ENCODE measurements at regions not wholly inside any gene's neighbourhood (a gene's known extent, or its start where the extent isn't known, plus 50 kb on each side); places are given as distances from the start of the nearest gene placed in this dataset.

DNA sequence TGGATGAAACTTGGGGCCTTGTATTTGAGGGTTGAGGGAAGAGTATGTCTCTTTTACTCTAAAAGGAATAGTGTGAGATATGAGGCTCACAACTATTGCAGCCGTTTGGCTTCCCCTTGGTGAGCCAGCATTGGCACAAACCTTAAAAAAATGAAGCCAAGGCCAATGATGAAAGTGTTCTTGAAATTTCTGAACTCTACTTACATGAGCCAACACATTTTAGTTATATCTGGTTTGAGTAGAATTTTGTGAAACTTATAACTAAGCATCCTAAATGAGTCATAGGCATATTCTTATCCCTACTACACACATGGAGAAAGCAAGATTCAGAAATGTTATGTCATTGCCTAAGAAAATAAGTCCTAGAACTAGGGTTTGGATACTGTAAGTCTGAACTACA lies 55.3 kb upstream of the ACSS3 start:
- DNase-seq (ENCODE audit: low spot score), result no peak

DNA sequence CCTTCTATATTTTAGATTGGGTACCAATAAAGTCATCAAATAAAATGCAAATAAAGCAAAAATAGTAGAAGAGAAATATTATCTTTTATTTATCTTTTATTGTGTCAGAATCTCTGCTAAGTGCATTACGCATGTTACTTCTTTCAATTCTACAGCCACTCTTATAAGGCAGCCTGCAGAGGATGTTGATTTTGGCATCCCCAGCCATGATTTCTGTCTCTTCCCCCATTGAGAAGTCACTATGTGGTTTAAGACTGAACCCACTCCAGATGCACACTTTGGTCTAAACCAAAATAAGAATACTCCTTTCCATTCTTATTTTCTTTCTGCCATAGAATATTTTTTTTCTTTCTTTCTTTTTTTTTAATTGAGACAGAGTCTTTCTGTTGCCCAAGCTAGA lies 56.0 kb upstream of the ACSS3 start:
- DNase-seq (ENCODE audit: low spot score), result no peak

DNA sequence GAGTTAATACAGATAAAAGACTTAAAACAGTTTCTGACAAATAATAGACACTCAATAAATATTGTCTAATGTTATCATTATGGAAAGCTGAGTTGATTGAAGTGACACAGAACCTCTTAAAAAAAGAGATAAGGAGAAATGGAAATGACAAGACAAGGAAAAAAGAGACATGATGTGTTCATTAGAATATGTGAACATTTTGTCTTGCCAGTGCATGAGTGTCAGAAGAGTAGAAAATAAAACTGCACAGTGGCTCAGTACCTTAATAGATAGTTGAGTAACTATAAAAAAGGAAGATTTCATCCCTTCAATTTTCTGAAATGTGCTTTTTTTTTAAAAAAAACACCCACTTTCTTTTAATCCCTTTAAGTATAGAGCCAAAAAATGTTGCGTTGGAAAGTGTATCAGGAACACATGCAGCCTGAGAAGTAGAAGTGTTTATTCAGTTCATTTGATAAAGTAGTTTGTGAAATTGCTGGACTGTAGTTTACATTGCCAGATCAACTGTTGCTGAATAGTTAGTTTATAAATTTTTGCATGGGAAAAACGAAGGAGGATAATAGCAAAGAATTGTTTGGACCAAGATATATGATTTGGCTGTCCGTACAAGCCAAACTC lies 56.6 kb upstream of the ACSS3 start:
- no peak for DNase-seq (ENCODE audit: low spot score)

DNA sequence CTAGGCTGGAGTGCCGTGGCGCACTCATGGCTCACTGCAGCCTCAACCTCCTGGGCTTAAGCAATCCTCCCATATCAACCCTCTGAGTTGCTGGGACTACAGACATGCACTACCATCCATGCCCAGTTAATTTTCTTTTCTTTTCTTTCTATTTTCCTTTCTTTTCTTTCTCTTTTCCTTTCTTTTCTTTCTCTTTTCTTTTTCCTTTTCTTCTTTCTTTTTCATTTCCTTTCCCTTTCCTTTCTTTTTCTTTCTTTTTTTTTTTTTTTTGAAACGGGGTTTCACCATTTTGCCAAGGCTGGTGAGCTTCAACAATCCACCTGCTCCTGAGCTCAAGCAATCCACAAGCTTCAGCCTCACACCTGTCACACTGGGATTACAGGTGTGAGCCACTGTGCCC lies 60.1 kb upstream of the ACSS3 start:
- DNase-seq (ENCODE audit: low spot score), result no peak

DNA sequence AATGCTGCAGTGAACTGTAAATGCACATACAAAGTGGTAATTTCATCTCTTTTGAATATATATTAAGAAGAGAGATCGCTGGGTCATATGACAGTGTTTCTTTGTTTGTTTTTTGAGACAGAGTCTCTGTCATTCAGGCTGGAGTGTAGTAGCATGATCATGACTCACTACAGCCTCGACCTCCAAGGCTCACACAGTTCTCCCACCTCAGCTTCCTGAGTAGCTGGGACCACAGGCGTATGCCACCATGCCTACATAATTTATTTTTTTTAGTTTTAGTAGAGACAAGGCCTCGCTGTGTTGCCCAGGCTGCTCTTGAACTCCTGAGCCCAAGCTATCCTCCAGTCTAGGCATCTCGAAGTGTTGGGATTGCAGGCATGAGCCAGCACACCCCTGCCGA lies 62.4 kb upstream of the ACSS3 start:
- no peak for DNase-seq (ENCODE audit: low spot score)

DNA sequence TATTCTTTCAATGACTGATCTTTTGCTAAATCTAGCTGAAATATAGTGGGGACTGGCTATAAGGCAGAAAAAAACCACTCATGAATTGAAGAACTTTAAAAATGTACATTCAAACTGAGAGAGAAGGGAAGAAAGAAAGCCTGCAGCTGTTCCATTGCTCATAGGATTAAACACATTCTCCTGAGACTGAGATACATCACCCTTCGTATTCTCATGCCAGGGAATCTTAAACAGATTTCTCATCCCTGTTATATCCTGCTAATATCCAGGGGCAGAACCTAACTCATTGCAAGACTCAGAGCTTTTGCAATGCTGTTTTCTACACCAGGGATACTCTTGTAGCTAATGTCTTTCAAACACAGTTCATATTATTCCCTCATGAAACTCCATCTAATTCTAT lies 67.2 kb upstream of the ACSS3 start:
- DNase-seq (ENCODE audit: low spot score), result no peak

DNA sequence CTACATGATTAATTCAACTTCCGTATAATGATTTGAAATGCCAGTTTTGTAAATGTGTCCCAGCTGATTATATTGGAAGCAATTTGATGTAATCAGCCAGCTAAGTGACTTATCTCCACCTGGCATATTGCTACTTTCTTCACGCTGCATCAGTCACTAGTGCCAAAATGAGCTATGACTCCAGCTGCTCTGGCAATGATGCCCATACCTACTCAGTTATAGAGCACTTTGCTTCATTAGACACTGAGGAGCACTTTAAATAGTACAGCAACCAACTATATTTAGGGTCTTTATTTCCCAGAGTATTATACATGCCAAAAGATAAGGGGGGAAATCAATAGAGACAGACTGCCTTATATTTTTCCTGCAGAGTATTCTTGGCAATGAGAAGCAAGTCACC lies 67.9 kb upstream of the LIN7A start:
- peak; percentile 15 for DNase-seq (ENCODE audit: low spot score)

DNA sequence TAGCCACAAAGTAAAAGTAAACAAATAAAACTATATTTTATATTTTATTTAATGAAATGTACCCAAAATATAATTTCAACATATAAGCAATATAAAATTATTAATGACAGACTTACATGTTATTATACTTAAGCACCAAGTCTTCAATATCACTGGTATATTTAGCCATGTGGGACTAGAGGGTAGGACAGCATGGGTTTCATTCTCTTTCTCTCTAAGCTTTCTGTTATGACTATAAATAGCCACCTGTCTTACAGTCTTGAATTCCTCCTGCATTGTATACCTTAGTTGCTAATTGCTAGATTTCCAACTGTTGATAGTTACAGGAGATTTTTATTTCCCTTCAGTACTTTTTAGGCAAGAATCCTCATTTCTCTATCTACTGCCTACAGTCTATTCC lies 63.1 kb upstream of the LIN7A start:
- no peak for DNase-seq (ENCODE audit: low spot score)

DNA sequence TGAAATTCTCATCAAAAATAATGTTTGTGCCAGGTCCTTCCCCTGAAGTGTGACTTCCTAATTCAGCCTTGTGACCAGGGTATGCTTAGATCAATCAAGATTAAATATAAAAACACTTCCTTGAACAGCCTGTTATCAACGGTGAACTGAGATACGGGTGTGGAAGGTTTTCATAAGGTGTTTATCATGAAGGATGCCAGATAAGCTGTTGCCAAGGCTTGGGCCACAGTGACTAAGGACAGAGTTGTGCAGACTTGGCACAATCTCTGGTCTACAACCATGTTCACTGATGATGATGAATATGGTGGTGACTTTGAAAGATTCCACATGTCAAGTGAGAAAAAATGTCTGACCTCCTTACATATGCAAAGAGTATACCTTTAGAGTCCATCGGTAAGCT lies 51.3 kb upstream of the LIN7A start:
- DNase-seq (ENCODE audit: low spot score), result no peak

Data from Ammon's horn (tissue), 1 donor.